GM12892 (cell line): ENCODE measurements at regions not wholly inside any gene's neighbourhood (a gene's known extent, or its start where the extent isn't known, plus 50 kb on each side); places are given as distances from the start of the nearest gene placed in this dataset.

Experiments used
- POLR2A ChIP-seq: IDR thresholded peaks from 2 replicates; pipeline ENCODE4 v1.6.1; 2011; ENCODE audit warnings: low read depth, low read length, control low read depth
- TAF1 ChIP-seq: IDR thresholded peaks from 2 replicates; pipeline ENCODE4 v1.6.1; 2011; ENCODE audit warnings: low read depth, mild to moderate bottlenecking, control low read depth, low read length, borderline replicate concordance

DNA sequence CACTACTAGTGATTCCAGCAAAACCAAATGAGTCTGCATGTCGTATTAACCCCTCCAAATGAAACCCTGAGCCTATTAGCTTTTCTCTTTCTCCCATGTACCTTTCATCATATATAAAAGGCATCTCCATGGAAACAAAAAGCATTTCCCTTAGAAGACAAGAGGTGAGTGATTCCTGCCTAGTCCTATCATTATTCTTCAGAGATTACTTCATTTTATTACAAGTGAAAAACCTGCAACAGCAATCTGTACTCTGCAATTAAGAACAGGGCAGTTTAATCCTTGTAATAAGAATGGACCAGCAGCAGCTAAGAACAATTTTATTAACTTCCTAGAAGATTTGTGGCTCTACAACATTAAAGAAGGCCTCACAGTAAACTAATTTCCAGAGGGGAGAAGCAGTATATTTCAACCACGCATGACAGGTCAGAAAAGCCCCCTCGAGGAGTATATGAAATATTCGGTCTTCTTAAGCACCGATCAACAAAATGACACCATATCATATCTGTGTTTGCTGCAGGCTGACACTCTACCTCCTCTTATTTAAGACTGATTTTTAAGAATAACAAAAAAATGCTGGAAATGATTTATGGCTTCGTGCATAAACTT lies 132.3 kb upstream of the TFPI start:
- no peak for TF ChIP-seq POLR2A
- TF ChIP-seq TAF1 = no peak
